ENCODE measurements at regions not wholly inside any gene's neighbourhood (a gene's known extent, or its start where the extent isn't known, plus 50 kb on each side); places are given as distances from the start of the nearest gene placed in this dataset.
"Not testable (repeated sequence)": the region's sequence is repeated elsewhere in the genome, so short reads cannot be mapped to it uniquely, and the experiment has no call there.

- in situ Hi-C loops (cut with MboI; ENCODE audit: low sequenced_read_pairs, unreplicated experiment): no loop called here
- DNase-seq (ENCODE audit: low spot score): peak; percentile 20
- TF ChIP-seq CTCF (IDR thresholded peaks at IDR 0.05; ENCODE audit: borderline replicate concordance, control extremely low read depth, extremely low read depth, insufficient read depth, missing control alignments): no peak
Measured at GRCh38 chr3:20246662-20247061, 60.7 kb upstream of the SGO1 start.

DNA sequence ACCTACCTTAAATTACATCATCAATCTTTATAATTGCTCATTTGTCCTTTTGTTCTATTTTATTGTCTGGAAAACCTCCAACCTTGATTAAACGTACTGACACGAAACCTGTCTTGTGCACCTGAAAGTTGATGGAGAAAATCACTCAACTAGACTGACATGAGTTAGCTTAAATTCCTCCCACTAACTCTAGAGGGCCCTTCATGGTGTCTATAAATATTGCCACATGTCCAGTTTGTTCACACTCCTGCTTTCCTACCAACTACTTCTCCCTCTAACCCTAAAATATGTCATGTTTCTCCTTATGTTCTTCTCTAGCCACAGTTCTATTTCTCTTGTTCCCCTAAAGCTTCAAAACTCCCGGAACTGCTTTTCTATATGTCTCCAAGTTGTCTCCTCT is 59.8 kb upstream of the SGO1 start:
- no peak for DNase-seq (ENCODE audit: low spot score)
- in situ Hi-C loops (cut with MboI; ENCODE audit: low sequenced_read_pairs, unreplicated experiment): no loop called here
- no peak for TF ChIP-seq CTCF (IDR thresholded peaks at IDR 0.05; ENCODE audit: borderline replicate concordance, control extremely low read depth, extremely low read depth, insufficient read depth, missing control alignments)

DNA sequence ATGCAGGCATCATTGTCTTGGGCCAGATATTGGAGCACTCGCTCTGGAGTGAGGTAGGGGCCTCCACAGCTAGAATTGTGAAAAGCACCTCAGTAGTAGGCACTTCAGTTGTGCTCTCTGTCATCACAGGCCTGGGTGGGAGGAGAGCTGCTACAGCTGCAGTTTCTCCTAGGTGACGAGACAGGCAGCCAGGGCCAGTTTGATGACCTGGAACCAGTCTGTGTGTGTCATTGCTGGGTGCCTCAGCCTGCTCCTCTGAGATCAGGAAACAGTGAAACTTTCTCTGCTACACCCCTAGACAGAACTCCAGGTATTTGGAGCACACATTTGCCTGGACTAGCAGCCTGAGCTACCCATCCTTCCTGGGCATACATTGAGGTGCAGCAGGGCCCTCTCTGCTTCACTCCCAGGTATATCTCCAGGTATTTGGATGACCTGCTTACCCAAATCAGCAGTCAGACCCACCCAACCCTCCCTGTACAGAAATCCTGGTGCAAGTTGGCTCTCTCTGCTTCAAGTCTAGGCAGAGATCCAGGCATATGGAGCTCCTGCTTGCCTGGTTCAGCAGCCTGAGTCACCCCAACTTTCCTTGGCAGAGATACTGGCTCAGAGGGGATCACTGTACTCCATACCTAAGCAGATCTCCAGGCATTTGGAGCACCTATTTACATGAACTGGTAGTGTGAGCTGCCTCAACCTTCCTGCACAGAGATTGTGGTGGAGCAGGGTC is 54.3 kb upstream of the SGO1 start:
- no peak for DNase-seq (ENCODE audit: low spot score)
- in situ Hi-C loops (cut with MboI; ENCODE audit: low sequenced_read_pairs, unreplicated experiment): no loop called here
- TF ChIP-seq CTCF (IDR thresholded peaks at IDR 0.05; ENCODE audit: borderline replicate concordance, control extremely low read depth, extremely low read depth, insufficient read depth, missing control alignments): no peak

GRCh38 chr3:20238199-20238598 is 52.2 kb upstream of the SGO1 start:
- in situ Hi-C loops (cut with MboI; ENCODE audit: low sequenced_read_pairs, unreplicated experiment): not testable (repeated sequence)

DNA sequence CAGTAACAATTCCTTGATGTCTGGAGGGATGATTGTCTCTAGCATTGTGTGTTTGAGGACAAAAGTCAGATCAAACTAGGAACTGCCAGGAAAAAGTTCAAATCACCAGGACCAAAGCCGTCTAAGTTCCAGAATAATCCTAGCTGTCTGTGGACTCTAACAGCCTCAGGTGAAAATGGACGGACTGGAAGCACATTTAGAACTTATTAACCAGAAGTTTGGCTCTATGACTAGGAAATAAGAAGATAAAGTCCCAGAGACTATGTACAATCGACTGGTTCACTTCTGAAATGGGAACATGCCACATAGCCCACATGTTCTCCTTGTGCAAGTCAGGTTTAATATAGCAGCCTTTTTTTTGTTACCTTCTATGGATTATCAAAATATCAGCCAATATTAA is 50.6 kb upstream of the SGO1 start:
- in situ Hi-C loops (cut with MboI; ENCODE audit: low sequenced_read_pairs, unreplicated experiment): no loop called here
- no peak for TF ChIP-seq CTCF (IDR thresholded peaks at IDR 0.05; ENCODE audit: borderline replicate concordance, control extremely low read depth, extremely low read depth, insufficient read depth, missing control alignments)
- no peak for DNase-seq (ENCODE audit: low spot score)

More at GRCh38 chr3:20238199-20238598, 52.2 kb upstream of the SGO1 start:
- not testable (repeated sequence) for DNase-seq (ENCODE audit: low spot score)

All from GM13976 (cell line).